NCI-H460 (cell line): ENCODE measurements at regions not wholly inside any gene's neighbourhood (a gene's known extent, or its start where the extent isn't known, plus 50 kb on each side); places are given as distances from the start of the nearest gene placed in this dataset.

Source experiments
- DNase-seq: peaks from one replicate; pipeline ENCODE4 v3.0.0-alpha.2; 2016; ENCODE audit warnings: low read depth; ENCODE audit errors: extremely low read depth

DNA sequence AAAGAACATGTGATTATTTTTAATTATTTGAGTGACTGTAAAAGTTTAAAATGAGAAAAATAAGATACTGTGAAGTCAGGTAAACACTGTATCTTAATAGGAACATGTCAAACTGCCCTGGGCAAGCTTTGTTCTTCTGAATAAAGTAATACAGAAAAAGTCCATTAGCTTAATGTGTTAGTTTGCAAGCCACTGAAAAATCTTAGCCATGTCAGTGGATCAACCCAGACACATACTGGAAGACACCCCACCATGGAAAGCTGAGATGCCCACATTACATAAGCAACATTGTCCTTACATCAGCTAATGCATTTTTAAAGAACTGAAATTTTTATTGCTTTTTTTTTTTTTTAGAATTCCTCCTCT, 155.2 kb downstream of the BBOX1 start:
- DNase-seq = no peak

DNA sequence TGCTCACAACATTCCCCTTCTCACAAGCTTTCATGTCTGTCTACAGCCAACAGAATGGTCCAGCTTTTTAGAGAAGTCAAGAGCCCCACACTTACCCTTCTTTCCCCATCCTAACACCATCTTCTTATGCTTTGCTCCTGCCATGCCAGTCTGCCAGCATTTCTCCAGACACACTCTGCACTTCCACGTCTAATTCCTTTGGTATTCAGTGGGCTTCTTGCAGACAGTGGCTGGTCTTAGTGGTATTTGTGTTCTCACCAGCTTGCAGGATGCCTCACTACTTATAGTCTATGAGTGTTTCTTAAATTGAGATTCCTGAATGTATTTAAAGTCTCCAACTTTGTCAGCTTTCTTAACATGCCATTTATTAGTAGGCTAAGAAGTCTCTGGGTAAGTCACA, 154.4 kb downstream of the BBOX1 start:
- DNase-seq = no peak

DNA sequence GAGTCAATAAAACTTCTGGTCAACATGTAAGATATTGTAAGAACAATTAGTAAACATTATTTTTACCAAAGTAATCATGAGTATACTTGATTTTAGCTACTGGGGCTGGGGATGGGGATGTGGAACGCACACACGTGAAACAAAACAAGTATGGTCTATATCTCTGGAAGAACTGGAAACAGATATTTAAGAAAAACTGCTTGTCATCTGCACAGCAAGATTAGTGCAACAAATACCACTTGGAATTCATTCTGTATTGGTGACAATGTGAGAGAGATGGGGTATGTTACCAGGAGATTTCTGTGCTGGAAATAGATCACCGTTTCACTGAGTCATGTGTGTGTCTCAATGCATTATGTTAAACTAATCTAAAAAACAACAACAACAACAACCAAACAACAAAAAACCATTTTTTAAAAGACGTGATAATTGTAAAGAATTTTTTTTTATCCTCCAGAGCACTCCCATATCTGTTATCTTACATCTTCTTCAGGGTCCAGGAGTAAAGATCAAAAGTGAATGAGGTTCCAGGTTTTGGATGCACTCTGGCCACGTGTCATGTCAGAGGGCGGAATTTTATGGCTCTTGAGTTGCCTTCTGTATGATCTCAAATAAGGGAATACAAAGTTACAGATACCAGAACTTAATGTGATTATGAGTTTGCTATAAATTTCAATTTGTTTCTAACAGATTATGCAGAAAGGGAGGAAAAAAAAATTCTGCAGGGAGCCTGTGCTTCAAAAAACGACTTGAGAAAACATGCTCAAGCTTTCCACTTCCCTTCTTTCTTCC, 153.0 kb downstream of the BBOX1 start:
- DNase-seq = no peak

DNA sequence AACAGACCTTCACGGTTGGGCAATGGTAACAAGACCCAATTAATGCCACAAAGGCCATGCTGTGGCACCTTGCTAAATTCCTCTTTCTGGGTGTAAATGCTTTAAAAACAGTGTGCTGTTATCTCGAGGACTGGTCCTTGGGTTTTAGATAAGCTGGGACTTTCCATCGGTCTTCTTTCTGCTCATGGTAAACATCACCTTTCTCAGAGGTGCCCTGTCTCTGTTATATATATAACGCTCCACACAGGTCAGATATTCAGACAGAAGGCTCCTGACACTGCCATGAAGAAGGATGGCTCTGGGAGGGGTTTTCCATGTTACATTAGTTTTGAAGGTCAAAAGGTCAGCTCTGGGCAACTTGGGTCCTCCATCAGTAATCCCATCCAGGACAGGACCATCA, 151.6 kb downstream of the BBOX1 start:
- DNase-seq = no peak

DNA sequence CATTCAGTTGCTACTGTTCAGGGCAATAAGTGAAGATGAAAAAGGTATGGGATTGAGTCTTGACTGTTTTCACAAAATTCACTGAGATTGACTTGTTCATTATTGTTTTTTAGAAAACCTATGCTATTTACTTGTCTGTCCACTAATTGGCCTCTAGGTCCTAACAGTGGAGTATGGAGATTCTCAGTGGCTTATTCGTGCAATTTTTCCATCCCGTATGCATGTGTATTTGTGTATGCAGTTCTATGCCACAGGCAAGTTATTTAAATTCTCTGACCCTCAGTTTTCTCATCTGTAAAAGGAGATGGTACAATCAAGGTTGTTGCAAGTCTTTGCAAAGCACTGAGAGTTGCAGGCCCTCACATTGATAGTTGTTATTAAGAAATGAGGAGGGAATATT, 151.0 kb downstream of the BBOX1 start:
- DNase-seq = no peak

DNA sequence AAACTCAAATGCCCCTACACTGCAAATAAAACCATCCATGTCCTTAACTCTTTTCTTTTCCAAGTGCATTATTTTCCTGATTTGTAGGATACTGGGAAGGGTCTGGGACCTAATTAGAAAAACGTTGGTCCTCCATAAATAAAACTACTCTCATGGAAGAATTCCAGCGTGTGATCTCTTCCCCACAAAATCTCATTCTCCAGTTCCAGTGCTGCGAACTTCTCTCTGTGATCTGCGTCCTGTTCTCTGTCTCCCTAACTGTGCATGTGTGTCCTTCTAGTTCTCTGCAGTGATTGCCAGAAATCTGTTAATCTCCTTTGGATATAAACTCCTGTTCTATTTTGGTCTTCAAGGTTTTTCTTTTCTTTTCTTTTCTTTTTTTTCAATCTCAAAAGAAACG, 148.1 kb downstream of the BBOX1 start:
- DNase-seq = no peak

DNA sequence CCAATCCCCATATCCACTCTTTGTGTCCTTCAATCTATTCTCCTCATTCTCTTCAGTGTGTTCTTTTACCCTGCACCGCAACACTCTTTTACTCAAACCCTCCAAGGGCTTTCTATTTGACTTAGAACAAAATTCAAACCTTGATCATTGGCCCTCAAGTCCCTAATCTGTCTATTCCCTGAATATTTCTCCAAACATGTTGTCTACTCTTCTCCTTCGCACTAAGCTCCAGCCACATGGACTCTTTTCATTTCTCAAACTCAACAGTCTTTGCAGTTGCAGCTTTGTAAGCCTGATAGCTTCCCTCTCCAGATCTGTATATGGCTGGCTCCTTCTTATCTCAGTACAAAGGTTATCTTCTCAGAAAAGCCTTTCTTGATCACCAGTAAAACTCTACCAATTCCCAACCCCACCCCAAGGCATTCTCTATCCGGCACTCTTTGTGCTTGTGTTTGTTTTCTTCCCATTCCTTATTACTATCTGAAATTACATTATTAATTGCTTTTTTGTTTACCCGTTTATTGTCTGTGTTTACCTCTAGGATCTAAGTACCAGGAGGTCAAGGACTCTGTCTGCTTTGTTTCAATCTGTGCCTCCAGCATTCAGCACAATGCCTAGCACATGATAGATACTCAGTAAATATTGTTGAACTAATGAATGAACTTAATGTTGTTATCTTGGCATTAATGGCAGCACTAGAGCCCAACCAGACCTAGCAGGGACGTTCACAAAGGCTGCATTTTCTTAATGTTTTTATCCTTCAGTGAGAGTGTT, 147.4 kb downstream of the BBOX1 start:
- DNase-seq = no peak

DNA sequence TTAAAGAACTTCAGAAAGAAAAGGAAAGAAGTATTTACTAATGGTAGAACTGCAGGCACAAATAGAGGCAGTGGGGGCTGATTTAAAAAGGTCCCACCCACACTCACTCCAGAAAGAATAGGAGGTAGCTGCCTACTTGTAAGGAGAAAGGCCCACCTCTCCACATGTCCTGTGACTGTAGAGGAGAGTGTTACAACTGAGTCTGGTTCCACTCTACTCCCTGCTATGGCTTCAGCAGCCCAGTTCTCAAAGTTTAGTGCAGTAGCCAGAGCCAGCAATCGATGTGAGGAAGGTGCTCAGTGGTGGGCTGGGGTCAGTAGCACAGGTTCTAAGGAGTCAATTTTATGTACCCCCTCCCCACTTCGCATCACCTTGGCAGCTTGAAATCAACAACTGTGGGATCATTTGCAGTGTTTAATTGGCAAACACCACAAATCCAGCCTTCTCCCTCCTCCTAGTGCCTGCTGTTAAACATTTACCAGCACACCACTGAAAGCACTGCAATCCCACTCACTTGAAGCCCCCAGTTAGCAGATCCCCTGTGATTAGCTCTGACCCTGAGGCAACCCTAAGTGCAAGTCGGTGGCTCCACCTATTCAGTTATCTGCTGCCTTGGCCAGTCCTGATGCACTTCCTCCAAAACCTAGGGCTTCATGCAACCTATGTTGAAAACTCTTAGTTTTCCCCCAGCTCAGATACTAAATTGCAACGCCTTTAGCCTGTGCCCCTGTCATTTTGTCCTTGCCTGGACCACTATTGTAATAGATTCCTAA, 146.6 kb downstream of the BBOX1 start:
- DNase-seq = no peak

DNA sequence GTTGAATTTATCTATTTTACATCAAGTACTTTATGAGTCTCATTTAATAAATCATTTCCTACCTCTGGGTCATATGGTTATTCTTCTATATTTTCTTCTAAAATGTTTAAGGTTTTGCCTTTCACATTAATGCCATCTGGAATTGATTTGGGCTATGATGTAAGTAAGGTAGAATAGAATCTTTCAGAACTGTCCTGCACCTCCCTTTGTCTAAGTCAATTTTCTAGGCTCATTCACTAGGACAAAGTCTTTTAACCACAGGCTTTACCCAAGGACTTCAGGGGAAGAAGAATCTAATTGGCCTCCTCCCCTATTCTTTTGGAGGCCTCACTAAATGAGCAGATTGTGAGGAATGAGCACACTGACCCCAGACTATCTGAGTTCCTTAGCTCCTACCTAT, 146.0 kb downstream of the BBOX1 start:
- DNase-seq = no peak

DNA sequence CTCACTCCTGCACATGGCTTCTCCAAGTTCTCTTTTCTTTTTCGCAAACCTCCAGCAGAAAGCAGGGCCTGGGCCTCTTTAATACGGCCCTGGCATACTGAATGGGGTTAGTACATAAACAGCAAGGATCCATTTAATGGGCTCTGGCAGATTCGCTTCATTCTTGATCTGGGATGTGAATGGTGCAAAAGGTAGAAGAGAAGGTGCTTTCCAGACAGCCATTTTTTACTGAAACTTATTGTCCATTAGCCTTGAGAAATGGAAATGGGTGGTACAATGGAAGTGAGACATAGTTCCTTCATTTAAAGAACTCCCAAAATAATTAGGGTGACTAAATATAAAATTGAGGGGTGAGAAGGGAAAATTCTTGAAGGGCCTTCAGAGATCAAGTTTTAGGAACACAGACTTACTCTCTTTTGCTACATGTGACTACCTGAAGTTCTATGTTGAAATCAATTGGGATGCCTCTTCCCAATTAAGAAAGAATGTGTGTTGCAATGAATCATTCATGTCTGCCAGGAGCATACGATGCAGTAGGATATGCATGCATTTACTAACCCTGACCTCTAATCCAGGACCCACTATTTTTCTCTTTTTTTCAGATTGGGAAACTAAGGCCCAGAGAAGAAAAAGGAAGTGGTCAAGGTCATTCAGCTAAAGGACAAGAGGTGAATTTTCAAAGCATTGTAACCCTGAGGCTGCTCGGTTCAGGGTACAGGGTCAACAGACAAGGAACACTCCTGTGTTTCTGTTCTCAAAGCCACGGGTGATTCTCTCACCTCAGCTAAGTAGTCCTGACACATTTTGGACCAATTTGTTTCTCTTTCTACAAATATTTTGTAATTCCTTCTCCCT, 144.1 kb downstream of the BBOX1 start:
- no peak for DNase-seq

DNA sequence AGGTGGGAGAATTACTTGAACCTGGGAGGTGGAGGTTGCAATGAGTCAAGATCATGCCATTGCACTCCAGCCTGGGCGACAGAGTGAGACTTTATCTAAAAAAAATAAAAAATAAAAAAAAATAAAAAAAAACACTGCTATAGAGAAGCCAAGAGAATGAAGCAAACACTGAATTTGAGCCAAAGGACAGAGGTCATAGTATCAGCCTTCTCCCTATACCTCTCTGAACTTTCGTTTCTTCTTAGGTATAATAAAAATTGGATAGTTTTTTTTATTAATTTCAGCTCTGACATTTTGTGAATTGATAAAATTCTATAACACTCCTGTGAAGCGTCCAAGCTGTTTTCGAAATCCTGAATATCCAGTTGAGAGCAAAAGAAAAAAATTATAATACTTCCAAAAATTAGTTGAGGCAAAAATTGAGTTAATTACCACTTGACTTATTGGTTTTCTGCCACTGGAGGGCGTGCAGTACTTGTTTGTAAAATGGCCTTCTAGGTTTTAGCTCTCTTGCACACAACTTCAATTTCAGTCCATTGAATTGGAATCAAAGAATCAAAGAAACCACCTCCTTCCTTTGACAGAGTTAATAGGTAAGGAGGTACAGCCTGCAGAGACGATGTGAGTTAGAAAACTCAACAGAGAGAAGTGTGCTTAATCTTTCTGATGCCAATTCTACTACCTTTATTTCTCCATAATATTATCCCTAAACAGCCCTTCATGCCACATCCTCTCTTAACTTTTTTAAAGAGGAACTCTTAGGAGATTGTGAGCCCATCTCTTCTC, 143.2 kb downstream of the BBOX1 start:
- peak; percentile 40 for DNase-seq

DNA sequence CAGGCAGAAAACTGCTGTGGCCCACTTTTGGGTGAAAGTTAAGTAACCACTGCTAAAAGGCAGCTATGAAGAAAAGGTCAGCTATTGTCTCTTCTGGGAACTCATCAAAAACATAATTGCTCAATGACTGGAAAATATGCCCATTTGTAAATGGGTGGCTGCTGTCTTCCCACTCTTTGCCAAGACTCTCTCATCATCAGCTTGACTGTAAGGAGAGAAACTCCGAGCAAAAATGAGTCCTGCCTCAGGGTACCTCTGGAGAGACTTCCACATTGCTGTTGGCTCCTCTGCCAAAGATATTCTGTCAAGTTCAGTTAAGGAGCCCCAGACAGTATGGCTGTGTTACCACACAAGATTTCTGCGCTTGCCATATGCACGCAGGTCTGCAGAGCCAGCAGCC, 138.7 kb downstream of the BBOX1 start:
- no peak for DNase-seq

DNA sequence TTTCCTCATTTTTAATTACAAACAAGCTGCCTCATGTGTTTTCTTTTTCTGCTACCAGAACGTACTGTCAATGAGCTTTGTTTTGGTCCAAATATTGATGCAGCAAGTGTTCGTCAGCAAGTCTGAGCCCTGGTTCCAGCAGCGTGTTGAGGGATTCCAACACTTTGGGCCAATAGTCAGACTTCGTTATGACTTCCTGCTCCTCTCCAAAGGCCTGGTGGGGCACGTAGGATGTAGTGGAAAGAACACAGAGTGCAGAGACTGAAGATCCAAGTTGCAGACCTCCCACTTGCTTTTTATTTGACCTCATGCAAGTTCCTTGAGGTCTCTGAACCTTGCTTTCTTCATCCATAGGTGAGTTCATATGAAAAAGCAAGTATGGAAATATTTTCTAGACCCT, 138.2 kb downstream of the BBOX1 start:
- no peak for DNase-seq
